ENCODE measurements at regions not wholly inside any gene's neighbourhood (a gene's known extent, or its start where the extent isn't known, plus 50 kb on each side); places are given as distances from the start of the nearest gene placed in this dataset.
A peak's percentile ranks its signal among the peaks of the same experiment; 100 is the strongest.

DNA sequence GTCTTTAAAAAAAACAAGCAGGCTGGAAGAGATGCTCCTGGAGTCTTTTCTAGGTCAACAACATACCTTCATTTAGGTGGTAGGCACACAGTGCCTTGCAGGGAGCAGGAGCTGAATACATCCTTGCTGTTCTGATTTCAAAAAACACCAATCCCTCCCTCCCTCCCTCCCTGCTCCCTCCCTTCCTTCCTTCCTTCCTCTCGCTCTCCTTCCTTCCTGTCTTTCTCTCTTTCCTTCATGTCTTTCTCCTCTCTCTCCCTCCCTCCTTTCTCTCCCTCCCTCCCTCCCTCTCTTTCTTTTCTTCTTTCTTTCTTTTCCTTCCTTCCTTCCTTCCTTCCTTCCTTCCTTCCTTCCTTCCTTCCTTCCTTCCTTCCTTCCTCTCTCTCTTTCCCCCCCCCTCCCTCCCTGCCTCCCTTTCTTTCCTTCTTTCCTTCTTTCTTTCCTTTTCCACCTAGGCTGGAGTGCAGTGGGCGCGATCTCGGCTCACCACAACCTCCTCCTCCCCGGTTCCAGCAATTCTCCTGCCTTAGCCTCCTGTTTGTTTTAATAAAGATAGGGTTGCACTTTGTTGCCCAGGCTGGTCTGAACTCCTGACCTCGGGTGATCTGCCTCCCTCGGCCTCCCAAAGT, 245.1 kb downstream of the MIAT start:
- ATAC-seq: no peak
- intact Hi-C loops (cut with DNase I, micrococcal nuclease): no loop called here
- DNase-seq: no peak

DNA sequence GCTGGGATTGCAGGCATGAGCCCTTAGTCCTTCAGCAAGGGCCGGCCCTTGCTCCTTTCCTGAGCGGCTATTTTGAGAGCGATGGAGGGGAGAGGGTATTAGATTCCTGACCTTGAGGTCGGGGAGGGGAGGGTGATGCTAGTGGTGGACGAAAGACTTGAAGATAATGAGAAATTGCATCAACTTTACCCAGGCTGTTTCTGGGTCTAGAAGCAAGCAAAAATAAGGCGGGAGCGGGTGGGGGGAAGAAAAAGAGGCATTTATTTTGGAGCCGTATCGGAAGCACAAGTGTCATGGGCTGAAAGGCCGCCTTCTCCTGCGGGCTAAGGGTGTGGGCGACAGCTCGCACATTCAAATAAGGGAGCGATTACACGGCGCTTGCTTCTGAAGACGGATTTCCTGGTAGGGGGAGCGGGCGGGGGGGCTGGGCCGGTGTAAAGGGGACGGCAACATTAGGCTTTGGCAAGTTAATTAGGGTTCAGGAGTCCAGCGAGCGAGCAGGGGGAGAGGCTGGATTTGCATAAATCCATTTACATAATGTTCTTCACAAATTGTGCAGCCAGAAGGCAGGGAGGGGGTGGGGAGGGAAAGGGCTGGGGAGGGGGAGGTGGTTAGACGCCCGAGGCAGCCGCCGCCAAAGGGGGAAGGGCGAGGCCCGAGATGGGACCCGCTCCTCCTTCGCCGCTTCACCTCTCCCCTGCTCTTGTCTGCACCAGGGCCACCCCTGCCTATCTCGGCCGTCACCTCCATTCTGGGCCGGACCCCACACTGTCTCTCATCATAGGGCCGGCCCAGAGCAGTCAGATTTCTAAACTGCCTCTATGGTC, 245.9 kb downstream of the MIAT start:
- ATAC-seq (peak; percentile 77), DNase-seq (peak; percentile 16 to 28)
- intact Hi-C loops (cut with DNase I, micrococcal nuclease): no loop called here

- DNase-seq: no peak
- intact Hi-C loops (cut with DNase I, micrococcal nuclease): no loop called here
- ATAC-seq: no peak
Observed at GRCh38 chr22:26904483-26904882, 247.1 kb downstream of the MIAT start.

DNA sequence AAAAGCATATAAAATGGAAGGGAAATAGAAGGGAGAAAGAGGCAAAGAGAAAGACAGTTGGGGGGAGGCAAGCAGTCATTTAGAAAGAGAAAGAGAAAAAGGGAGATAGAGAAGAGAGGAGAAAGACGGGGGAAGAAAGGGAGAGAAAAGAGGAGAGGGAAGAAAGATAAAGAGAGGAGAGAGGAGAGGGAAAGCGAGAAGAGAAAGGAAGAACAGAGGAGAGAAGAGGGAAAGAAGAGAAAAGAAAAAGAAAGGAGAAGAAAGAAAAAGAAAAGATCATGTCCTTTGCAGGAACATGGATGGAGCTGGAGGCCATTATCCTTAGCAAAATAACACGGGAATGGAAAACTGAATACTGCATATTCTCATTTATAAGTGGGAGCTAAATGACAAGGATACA, 247.7 kb downstream of the MIAT start:
- DNase-seq (no peak), ATAC-seq (no peak)
- intact Hi-C loops (cut with DNase I, micrococcal nuclease): no loop called here

GRCh38 chr22:26905640-26906039, 248.3 kb downstream of the MIAT start:
- DNase-seq (no peak), ATAC-seq (no peak)
- intact Hi-C loops (cut with DNase I, micrococcal nuclease): no loop called here

DNA sequence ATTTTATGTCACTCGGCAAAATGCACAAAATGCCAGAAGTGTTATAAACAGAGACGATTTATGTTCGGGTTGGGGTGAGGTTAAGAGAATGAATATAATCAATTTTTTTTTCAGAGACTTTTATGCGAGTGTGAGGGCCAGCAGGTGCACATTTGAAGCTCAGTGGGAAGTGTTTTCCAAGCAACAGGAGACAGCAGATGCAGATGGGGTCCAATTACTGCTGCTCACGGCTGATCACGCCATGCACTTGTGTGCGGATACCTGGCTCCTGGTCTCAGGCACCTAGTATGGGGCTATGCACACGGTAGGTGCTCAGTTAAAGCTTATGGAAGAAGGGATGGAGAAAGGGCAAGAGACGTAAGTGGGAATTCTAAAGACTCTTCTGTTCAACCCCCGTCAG, 249.1 kb downstream of the MIAT start:
- ATAC-seq: no peak

GRCh38 chr22:26907366-26907765, 250.0 kb downstream of the MIAT start:
- DNase-seq (no peak), ATAC-seq (no peak)
- intact Hi-C loops (cut with DNase I, micrococcal nuclease): no loop called here

More for the DNA sequence above, 249.1 kb downstream of the MIAT start:
- intact Hi-C loops (cut with DNase I, micrococcal nuclease): no loop called here
- no peak for DNase-seq

DNA sequence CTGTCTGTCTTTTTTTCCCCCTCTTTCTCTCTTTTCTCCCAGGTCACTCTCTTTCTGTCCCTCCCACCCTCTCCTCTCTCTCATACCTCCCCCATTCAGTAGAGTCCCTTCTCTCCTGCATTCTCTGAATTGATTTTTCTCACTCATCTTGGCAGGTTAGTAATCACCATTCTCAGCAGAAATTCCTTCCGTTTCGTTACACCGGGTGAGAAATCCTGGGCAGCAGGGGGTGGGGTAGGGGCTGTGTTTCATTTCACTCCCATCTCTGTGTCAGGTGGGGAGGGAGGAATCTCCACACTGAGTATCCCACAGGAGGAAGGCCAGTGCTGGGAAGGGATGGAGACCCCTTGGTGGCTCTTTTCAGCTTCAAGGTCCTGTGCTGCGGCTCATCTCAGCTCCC, 253.5 kb downstream of the MIAT start:
- intact Hi-C loops (cut with DNase I, micrococcal nuclease): no loop called here
- no peak for ATAC-seq
- DNase-seq: no peak

- DNase-seq: no peak
- no peak for ATAC-seq
- intact Hi-C loops (cut with DNase I, micrococcal nuclease): no loop called here
Observed at GRCh38 chr22:26912655-26913345, 255.4 kb downstream of the MIAT start.

GRCh38 chr22:26914519-26915185, 257.3 kb downstream of the MIAT start:
- intact Hi-C loops (cut with DNase I, micrococcal nuclease): no loop called here
- ATAC-seq (no peak), DNase-seq (no peak)

GRCh38 chr22:26916236-26916635, 258.8 kb downstream of the MIAT start:
- DNase-seq: no peak
- ATAC-seq: no peak
- intact Hi-C loops (cut with DNase I, micrococcal nuclease): no loop called here

- DNase-seq (no peak), ATAC-seq (no peak)
- intact Hi-C loops (cut with DNase I, micrococcal nuclease): no loop called here
Observed at GRCh38 chr22:26918226-26918625, 260.8 kb downstream of the MIAT start.

DNA sequence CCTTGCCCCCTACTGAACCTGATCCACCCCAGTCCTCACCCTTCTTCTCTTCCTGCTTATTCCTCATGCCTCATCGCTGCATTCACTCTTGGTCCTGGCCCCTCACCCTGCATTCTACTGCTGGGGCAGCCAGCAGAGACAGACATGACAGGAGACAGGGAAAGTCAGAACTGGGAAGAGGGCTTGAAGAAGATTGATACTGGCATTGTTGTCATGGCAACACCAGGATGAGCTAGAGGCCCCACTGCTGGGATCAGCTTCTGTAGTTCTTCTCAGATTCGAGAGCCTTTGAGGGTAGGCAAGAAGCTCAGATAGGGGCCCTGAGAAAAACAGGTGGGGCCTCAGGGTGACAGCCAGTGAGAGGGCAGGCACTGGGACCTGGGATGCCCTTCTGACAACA, 264.3 kb downstream of the MIAT start:
- intact Hi-C loops (cut with DNase I, micrococcal nuclease): no loop called here
- ATAC-seq: no peak
- DNase-seq: no peak

GRCh38 chr22:26922806-26923205, 265.4 kb downstream of the MIAT start:
- DNase-seq (no peak), ATAC-seq (no peak)
- intact Hi-C loops (cut with DNase I, micrococcal nuclease): no loop called here

GRCh38 chr22:26923531-26923930, 266.1 kb downstream of the MIAT start:
- DNase-seq: no peak
- ATAC-seq: no peak
- intact Hi-C loops (cut with DNase I, micrococcal nuclease): no loop called here

- DNase-seq: no peak
- no peak for ATAC-seq
- intact Hi-C loops (cut with DNase I, micrococcal nuclease): no loop called here
Observed at GRCh38 chr22:26927821-26928220, 270.4 kb downstream of the MIAT start.

DNA sequence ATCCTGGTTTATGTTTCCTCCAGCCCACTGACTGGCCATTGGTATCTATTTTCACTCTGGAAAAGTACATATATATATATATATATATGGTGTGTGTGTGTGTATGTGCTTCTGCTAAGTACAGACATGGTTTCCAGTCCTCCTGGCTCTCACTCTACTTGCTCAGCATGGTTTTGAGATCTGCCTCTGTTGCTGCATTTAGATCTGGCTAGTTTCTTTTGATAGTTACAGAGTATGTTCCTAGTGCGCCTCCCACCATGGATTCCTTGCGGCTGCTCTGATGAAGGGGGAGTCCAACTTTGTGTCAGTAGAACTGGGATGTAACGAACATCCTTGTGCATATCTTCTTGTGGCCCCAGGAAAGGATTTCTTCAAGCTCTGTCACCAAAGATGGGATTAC, 274.1 kb downstream of the MIAT start:
- ATAC-seq (no peak), DNase-seq (no peak)
- intact Hi-C loops (cut with DNase I, micrococcal nuclease): no loop called here

DNA sequence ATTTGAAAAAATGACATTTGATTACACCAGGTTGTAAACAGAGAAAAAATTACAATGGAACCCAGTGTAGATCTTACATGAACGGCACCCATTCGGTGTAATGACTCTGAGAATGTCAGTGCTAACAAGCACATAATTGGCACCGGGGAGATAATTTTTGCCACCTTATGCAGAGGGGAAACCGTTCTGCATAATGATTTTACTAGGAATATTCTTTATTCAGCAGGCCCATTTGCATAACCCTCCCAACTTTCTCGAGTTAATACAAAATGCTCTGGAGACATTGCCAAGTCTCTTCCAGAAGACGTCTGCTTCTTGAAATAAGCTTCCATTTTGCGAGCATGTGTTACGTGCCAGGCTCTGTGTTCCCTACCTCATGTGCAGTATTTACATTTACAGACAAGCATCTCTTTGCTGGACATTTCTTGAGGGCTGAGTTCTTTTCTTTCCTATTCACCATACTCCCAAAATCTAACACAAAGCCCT, 275.8 kb downstream of the MIAT start:
- DNase-seq (no peak), ATAC-seq (no peak)
- intact Hi-C loops (cut with DNase I, micrococcal nuclease): no loop called here

- DNase-seq (no peak), ATAC-seq (no peak)
- intact Hi-C loops (cut with DNase I, micrococcal nuclease): no loop called here
Observed at GRCh38 chr22:26937213-26937612, 279.8 kb downstream of the MIAT start.

- intact Hi-C loops (cut with DNase I, micrococcal nuclease): no loop called here
- no peak for ATAC-seq
- no peak for DNase-seq
Observed at GRCh38 chr22:26939466-26939865, 282.1 kb downstream of the MIAT start.

Data from left colon (tissue), 2 donors.